Suprapubic skin (tissue), 4 donors: ENCODE measurements at regions not wholly inside any gene's neighbourhood (a gene's known extent, or its start where the extent isn't known, plus 50 kb on each side); places are given as distances from the start of the nearest gene placed in this dataset.
A peak's percentile ranks its signal among the peaks of the same experiment; 100 is the strongest.

ENCODE experiments used
- DNase-seq, 2 donors: peaks; one replicate each; pipeline ENCODE4 v3.0.0-alpha.2; 2019; ENCODE audit warnings: low spot score in 2 of 2
- H3K27ac ChIP-seq: fragments of 200-600 bp; sonication (generic); one replicate; pipeline ENCODE4 v1.5.1; 2019
- H3K27me3 ChIP-seq: fragments of 200-600 bp; sonication (generic); one replicate; pipeline ENCODE4 v1.5.1; 2019
- H3K36me3 ChIP-seq: fragments of 200-600 bp; sonication (generic); one replicate; pipeline ENCODE4 v1.5.1; 2019
- H3K4me1 ChIP-seq: fragments of 200-600 bp; sonication (generic); one replicate; pipeline ENCODE4 v1.5.1; 2019
- H3K4me3 ChIP-seq: fragments of 200-600 bp; sonication (generic); one replicate; pipeline ENCODE4 v1.5.1; 2019; ENCODE audit warnings: mild to moderate bottlenecking
- H3K9me3 ChIP-seq: fragments of 200-600 bp; sonication (generic); one replicate; pipeline ENCODE4 v1.5.1; 2019
- EP300 ChIP-seq: sonication (generic); formaldehyde crosslinking; IDR thresholded peaks from one replicate; pipeline ENCODE4 v1.6.1; 2017; ENCODE audit warnings: antibody characterized with exemption
- POLR2A ChIP-seq, 2 donors: fragments of 450-650 bp; IDR thresholded peaks; one replicate each; pipeline ENCODE4 v1.6.1; 2017; ENCODE audit warnings: antibody characterized with exemption in 2 of 2, mild to moderate bottlenecking in 2 of 2, moderate library complexity in 2 of 2
- POLR2AphosphoS5 ChIP-seq, 3 donors: sonication (generic); formaldehyde crosslinking; IDR thresholded peaks; one replicate each; pipeline ENCODE4 v1.6.1; 2017; ENCODE audit warnings: antibody characterized with exemption in 3 of 3
- WGBS: methylation state at CpG from one replicate; pipeline ENCODE4 v1.1.5; 2018; 5-methylcytosine and 5-hydroxymethylcytosine counted together
- TF ChIP-seq, protein P1 (sequence below), 2 donors: fragments of 200-600 bp in 1 of 2; fragments of 450-650 bp in 1 of 2; sonication (generic) in 1 of 2; IDR thresholded peaks; one replicate each; pipeline ENCODE4 v1.5.1; 2016 to 2019; ENCODE audit warnings: antibody characterized with exemption in 2 of 2, mild to moderate bottlenecking in 1 of 2, moderate library complexity in 1 of 2

DNA sequence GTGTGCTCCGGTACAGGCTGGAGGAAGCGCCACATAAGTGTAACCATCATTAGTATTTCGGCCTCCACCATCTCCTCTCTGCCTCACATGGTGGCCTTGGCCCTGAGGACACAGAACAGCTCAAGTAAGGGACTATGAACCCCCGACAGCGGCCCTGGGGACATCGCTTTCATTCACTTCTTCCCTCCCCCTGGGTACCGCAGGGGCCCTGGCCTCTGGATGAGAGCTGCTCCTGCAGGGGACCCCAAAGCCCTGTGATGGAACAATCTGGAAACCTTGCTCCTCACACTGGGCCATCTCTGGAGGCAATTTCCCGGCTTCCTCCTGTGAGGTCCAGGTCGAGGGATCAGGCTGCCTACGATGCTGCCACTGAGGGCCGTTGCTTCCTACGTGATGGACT is 565.5 kb downstream of the BRD1 start:
- TF ChIP-seq, protein P1, sequence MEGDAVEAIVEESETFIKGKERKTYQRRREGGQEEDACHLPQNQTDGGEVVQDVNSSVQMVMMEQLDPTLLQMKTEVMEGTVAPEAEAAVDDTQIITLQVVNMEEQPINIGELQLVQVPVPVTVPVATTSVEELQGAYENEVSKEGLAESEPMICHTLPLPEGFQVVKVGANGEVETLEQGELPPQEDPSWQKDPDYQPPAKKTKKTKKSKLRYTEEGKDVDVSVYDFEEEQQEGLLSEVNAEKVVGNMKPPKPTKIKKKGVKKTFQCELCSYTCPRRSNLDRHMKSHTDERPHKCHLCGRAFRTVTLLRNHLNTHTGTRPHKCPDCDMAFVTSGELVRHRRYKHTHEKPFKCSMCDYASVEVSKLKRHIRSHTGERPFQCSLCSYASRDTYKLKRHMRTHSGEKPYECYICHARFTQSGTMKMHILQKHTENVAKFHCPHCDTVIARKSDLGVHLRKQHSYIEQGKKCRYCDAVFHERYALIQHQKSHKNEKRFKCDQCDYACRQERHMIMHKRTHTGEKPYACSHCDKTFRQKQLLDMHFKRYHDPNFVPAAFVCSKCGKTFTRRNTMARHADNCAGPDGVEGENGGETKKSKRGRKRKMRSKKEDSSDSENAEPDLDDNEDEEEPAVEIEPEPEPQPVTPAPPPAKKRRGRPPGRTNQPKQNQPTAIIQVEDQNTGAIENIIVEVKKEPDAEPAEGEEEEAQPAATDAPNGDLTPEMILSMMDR (IDR thresholded peaks at IDR 0.05): no peak
- TF ChIP-seq POLR2A (IDR thresholded peaks at IDR 0.05) (no peak), EP300 (no peak), POLR2AphosphoS5 (IDR thresholded peaks at IDR 0.05) (no peak)
- H3K27me3 ChIP-seq: peaks cover 25% of the 10 kb centered on the region
- peak in 1 of 2 donors; percentile 73 for DNase-seq
- H3K4me1 ChIP-seq: no peaks in the 10 kb centered on the region
- no peak overlapping the region for H3K4me3 ChIP-seq
- WGBS: 97% methylated on average over 12 of the region's 12 CpGs
- no peak overlapping the region for H3K27ac ChIP-seq
- no peaks in the 10 kb centered on the region for H3K36me3 ChIP-seq
- no peaks in the 10 kb centered on the region for H3K9me3 ChIP-seq

DNA sequence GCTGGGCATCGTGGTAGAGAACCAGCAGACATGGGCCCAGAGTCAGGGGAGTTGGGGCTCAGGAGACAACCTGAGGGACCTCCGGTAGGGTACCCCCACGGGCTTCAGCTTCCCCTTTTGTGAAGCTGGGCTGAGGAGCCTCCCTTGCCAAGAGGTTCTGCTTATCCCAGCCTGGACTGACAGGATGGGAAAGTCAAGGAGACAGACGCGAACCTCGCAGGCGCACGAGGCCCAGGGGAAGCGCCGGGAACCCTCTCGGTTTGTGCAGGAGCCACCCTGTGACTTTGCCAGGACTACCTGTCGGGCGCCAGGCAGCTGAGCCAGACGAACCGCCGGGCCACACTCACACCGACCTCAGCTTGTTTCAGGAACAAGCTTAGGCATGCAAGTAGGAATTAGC is 566.1 kb downstream of the BRD1 start:
- Histone ChIP-seq H3K36me3 (no peaks in the 10 kb centered on the region), H3K9me3 (no peaks in the 10 kb centered on the region), H3K4me3 (no peak overlapping the region), H3K27me3 (peaks cover 19% of the 10 kb centered on the region), H3K4me1 (no peaks in the 10 kb centered on the region), H3K27ac (no peak overlapping the region)
- DNase-seq: peak; percentile 50 to 65
- TF ChIP-seq EP300: no peak
- no peak for TF ChIP-seq POLR2A (IDR thresholded peaks at IDR 0.05)
- no peak for TF ChIP-seq POLR2AphosphoS5 (IDR thresholded peaks at IDR 0.05)
- TF ChIP-seq, protein P1 (IDR thresholded peaks at IDR 0.05): no peak
- WGBS: 72% methylated on average over 17 of the region's 17 CpGs

DNA sequence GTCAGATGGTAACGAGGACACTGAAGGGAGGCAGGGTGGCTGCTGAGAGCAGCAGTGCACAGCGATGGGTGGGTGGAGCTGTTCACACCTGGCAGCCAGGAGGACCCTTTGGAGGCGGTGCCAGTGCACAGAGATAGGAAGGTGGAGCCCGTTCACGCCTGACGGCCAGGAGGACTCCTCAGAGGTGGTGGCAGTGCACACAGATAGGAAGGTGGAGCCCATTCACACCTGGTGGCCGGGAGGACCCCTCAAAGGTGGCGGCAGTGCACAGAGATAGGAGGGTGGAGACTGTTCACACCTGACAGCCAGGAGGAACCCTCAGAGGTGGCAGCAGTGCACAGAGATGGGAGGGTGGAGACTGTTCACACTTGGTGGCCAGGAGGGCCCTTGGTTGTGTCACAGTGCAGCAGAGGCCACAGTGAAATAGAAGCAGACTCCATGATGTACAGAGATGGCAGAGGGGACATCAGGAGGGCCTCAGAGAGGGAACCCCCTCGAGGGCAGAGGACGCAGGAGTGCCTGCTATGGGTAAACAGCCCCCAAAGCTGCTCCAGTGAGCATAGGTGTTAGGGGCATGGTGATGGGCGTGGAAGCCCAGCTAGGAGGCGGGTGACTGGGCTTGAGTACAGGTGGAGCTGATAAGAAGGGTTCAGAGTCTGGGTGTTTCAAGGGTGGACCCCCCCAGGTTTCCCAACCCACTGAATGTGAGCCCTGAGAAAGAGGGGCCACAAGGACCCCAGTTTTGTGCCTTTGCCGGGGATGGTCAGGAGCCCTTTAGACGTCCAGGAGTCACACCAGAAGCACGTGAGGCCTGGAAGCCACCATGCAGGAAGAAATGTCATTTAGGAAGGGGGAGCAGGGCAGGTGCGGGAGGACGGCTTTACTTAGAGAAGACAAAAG is 566.7 kb downstream of the BRD1 start:
- peak in 1 of 2 donors; percentile 61 for DNase-seq
- no peaks in the 10 kb centered on the region for H3K36me3 ChIP-seq
- 81% methylated on average over 14 of the region's 17 CpGs for WGBS

GRCh38 chr22:49259839-49260615 is 567.6 kb downstream of the BRD1 start:
- no peaks in the 10 kb centered on the region for H3K9me3 ChIP-seq
- DNase-seq: peak in 1 of 2 donors; percentile 41

More for the DNA sequence above, 566.7 kb downstream of the BRD1 start:
- Histone ChIP-seq H3K27me3 (peaks cover 16% of the 10 kb centered on the region), H3K9me3 (no peaks in the 10 kb centered on the region), H3K4me3 (no peak overlapping the region), H3K27ac (no peak overlapping the region), H3K4me1 (no peaks in the 10 kb centered on the region)
- TF ChIP-seq, protein P1 (IDR thresholded peaks at IDR 0.05): no peak
- TF ChIP-seq EP300 (no peak), POLR2AphosphoS5 (IDR thresholded peaks at IDR 0.05) (no peak), POLR2A (IDR thresholded peaks at IDR 0.05) (no peak)

More at GRCh38 chr22:49259839-49260615, 567.6 kb downstream of the BRD1 start:
- Histone ChIP-seq H3K27ac (no peak overlapping the region), H3K27me3 (peaks cover 22% of the 10 kb centered on the region), H3K4me1 (no peaks in the 10 kb centered on the region), H3K36me3 (no peaks in the 10 kb centered on the region), H3K4me3 (no peak overlapping the region)
- TF ChIP-seq POLR2AphosphoS5 (IDR thresholded peaks at IDR 0.05): no peak
- TF ChIP-seq, protein P1 (IDR thresholded peaks at IDR 0.05): no peak
- no peak for TF ChIP-seq POLR2A (IDR thresholded peaks at IDR 0.05)
- no peak for TF ChIP-seq EP300
- WGBS: 82% methylated on average over 8 of the region's 8 CpGs
